GM12864 (cell line): ENCODE measurements at regions not wholly inside any gene's neighbourhood (a gene's known extent, or its start where the extent isn't known, plus 50 kb on each side); places are given as distances from the start of the nearest gene placed in this dataset.
"Not testable (repeated sequence)": the region's sequence is repeated elsewhere in the genome, so short reads cannot be mapped to it uniquely, and the experiment has no call there.

Experiments
- DNase-seq: peaks from one replicate; pipeline ENCODE4 v3.0.0-alpha.2; 2011; ENCODE audit warnings: low read depth
- H3K4me3 ChIP-seq: 2 replicates; pipeline ENCODE4 v1.5.1; 2011; ENCODE audit warnings: mild to moderate bottlenecking, low read depth, low read length, control low read depth
- TF ChIP-seq, protein P1 (sequence below): IDR thresholded peaks from 2 replicates; pipeline ENCODE4 v1.5.1; 2011; ENCODE audit warnings: low read depth, mild to moderate bottlenecking, moderate library complexity, low read length, control low read depth, inconsistent platforms; ENCODE audit errors: missing control alignments

DNA sequence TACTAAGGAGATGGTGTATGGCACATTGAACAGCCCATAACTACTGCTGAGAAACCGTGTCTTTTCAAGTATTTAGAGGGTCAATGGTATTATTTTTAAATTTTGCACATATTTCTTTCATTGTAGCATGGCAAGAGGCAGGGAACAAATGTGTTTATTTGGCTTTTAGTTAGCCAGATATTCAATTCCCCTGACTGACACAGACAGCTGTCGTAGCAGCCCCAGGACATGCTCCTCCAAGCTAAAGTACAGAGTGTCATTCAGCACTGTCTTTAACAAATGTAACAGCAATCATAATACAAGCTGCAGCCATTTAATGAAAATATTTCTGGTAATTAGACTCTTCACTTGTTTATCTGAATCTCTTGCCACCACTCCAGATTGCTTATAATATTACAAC is 687.1 kb downstream of the KLHL13 start:
- DNase-seq = no peak
- no peak overlapping the region for H3K4me3 ChIP-seq
- TF ChIP-seq, protein P1, sequence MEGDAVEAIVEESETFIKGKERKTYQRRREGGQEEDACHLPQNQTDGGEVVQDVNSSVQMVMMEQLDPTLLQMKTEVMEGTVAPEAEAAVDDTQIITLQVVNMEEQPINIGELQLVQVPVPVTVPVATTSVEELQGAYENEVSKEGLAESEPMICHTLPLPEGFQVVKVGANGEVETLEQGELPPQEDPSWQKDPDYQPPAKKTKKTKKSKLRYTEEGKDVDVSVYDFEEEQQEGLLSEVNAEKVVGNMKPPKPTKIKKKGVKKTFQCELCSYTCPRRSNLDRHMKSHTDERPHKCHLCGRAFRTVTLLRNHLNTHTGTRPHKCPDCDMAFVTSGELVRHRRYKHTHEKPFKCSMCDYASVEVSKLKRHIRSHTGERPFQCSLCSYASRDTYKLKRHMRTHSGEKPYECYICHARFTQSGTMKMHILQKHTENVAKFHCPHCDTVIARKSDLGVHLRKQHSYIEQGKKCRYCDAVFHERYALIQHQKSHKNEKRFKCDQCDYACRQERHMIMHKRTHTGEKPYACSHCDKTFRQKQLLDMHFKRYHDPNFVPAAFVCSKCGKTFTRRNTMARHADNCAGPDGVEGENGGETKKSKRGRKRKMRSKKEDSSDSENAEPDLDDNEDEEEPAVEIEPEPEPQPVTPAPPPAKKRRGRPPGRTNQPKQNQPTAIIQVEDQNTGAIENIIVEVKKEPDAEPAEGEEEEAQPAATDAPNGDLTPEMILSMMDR = no peak

- TF ChIP-seq, protein P1 = no peak
- DNase-seq = no peak
Measured at GRCh38 chrX:117407449-117408150, 709.0 kb downstream of the KLHL13 start.

DNA sequence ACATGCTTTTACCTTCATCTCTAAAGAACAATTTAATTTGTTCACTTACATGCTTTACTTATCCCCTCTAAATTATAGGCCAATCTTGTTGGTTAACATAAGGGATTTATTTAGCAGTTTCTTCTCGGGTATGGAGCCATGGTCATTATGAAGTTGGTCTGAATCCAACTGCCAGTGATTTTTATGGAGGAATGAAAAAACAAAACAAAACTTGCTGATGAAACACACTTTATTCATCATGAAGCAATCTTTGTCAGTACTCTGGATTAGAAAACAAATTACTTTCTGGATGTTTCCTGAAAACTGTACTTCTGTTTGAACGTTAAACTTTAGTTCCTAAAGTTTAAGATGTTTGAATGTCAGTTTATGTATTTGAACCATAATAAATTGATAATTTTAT is 715.8 kb downstream of the KLHL13 start:
- TF ChIP-seq, protein P1 = no peak
- H3K4me3 ChIP-seq = no peak overlapping the region
- no peak for DNase-seq

More at GRCh38 chrX:117407449-117408150, 709.0 kb downstream of the KLHL13 start:
- H3K4me3 ChIP-seq = no peak overlapping the region

DNA sequence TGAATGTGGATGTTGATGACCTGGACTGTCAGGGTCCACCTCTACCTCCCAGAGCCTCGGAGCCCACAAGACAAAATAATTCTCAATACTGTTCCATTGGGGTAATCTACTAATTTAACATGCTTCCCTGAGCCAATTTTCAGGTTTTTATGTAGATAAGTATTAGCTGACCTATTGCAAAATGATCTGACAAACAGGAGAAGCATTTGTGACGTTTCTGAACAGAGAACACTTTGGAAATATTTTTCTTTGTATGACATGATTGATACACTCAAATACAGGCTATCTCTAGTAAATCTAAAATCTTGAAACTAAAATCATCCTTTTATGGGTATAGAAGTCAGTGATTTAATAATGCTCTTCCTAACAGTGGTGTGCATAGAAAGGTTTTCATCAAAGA is 716.6 kb downstream of the KLHL13 start:
- no peak for DNase-seq
- TF ChIP-seq, protein P1 = no peak
- no peak overlapping the region for H3K4me3 ChIP-seq

- TF ChIP-seq, protein P1 = no peak
- no peak overlapping the region for H3K4me3 ChIP-seq
- DNase-seq = no peak
Measured at GRCh38 chrX:117397844-117398243, 718.8 kb downstream of the KLHL13 start.

- DNase-seq, H3K4me3 ChIP-seq: not testable (repeated sequence)
Measured at GRCh38 chrX:117394506-117395070, 722.0 kb downstream of the KLHL13 start.

DNA sequence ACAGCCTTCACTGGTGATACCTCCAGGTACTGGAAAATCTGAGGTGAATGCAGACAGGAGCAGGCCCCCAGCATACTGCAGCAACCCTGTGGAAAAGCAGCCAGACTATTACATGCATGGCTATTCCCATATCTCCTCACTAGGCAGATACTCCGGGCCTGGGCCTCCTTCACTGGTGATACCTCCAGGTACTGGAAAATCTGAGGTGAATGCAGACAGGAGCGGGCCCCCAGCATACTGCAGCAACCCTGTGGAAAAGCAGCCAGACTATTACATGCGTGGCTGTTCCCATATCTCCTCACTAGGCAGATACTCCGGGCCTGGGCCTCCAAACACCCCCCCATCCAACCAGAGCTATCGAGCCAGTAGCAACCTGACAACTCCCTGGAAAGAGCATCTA is 724.2 kb downstream of the KLHL13 start:
- H3K4me3 ChIP-seq, DNase-seq: not testable (repeated sequence)

DNA sequence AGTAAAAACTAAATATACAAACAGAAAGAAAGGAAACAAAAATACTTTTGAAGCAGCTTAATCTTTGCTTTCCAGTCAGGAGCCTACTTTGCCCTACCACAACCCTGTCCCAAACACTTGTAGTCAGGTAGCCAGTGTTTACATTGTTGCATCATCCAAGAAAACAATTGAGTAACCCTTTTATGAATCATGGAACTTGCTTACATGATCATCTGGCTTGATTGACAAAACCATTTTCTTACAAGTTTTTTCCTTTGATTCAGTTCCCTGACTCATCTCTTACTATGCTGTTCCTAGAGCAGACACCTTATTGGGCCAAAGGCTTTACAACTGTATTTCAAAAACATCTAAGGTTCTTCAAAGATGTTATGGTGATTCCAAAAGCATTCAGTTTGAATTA is 740.1 kb downstream of the KLHL13 start:
- no peak overlapping the region for H3K4me3 ChIP-seq
- TF ChIP-seq, protein P1 = no peak
- no peak for DNase-seq
